ENCODE measurements at regions not wholly inside any gene's neighbourhood (a gene's known extent, or its start where the extent isn't known, plus 50 kb on each side); places are given as distances from the start of the nearest gene placed in this dataset.
A peak's percentile ranks its signal among the peaks of the same experiment; 100 is the strongest.

- TF ChIP-seq, protein P1, sequence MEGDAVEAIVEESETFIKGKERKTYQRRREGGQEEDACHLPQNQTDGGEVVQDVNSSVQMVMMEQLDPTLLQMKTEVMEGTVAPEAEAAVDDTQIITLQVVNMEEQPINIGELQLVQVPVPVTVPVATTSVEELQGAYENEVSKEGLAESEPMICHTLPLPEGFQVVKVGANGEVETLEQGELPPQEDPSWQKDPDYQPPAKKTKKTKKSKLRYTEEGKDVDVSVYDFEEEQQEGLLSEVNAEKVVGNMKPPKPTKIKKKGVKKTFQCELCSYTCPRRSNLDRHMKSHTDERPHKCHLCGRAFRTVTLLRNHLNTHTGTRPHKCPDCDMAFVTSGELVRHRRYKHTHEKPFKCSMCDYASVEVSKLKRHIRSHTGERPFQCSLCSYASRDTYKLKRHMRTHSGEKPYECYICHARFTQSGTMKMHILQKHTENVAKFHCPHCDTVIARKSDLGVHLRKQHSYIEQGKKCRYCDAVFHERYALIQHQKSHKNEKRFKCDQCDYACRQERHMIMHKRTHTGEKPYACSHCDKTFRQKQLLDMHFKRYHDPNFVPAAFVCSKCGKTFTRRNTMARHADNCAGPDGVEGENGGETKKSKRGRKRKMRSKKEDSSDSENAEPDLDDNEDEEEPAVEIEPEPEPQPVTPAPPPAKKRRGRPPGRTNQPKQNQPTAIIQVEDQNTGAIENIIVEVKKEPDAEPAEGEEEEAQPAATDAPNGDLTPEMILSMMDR (IDR thresholded peaks at IDR 0.05; ENCODE audit: low read depth, low read length, missing input control): no peak
- TF ChIP-seq GABPA (IDR thresholded peaks at IDR 0.05 in 1 of 2, conservative IDR thresholded peaks at IDR 0.05 in 1 of 2) (no peak), TAF1 (conservative IDR thresholded peaks at IDR 0.05) (no peak), SP1 (IDR thresholded peaks at IDR 0.05) (peak; percentile 73), ATF3 (IDR thresholded peaks at IDR 0.05) (no peak)
These were observed 143.4 kb downstream of the KIF26A start for GRCh38 chr14:104281768-104282301.
